ENCODE measurements at regions not wholly inside any gene's neighbourhood (a gene's known extent, or its start where the extent isn't known, plus 50 kb on each side); places are given as distances from the start of the nearest gene placed in this dataset.

- Histone ChIP-seq H3K27ac (ENCODE audit: extremely low read depth, low read depth, low read length) (no peak overlapping the region), H3K4me3 (ENCODE audit: low read depth, low read length) (no peak overlapping the region), H3K9me3 (ENCODE audit: control insufficient read depth, insufficient read depth, low read depth, low read length) (no peaks in the 10 kb centered on the region), H3K4me1 (ENCODE audit: control insufficient read depth, insufficient read depth, low read length) (no peaks in the 10 kb centered on the region), H3K36me3 (ENCODE audit: control insufficient read depth in 2 of 2, insufficient read depth in 1 of 2, low read length in 2 of 2) (no peaks in the 10 kb centered on the region)
- ChIA-PET POLR2A (no interaction called here), CTCF (no interaction called here)
- no peak for TF ChIP-seq ZXDB (tag by site-specific recombination; IDR thresholded peaks at IDR 0.05)
- TF ChIP-seq ZNF394 (tag by site-specific recombination; IDR thresholded peaks at IDR 0.05; ENCODE audit: borderline replicate concordance), result no peak
- no peak for TF ChIP-seq ZNF239 (tag by site-specific recombination; IDR thresholded peaks at IDR 0.05)
- no peak for TF ChIP-seq YY2 (tag by site-specific recombination; IDR thresholded peaks at IDR 0.05)
- TF ChIP-seq ZNF791 (tag by site-specific recombination; IDR thresholded peaks at IDR 0.05), result no peak
- no peak for TF ChIP-seq ELK4 (IDR thresholded peaks at IDR 0.05; ENCODE audit: borderline replicate concordance, low read depth, low read length)
Observed at GRCh38 chr4:136562834-136563233, 969.5 kb downstream of the PCDH18 start.

DNA sequence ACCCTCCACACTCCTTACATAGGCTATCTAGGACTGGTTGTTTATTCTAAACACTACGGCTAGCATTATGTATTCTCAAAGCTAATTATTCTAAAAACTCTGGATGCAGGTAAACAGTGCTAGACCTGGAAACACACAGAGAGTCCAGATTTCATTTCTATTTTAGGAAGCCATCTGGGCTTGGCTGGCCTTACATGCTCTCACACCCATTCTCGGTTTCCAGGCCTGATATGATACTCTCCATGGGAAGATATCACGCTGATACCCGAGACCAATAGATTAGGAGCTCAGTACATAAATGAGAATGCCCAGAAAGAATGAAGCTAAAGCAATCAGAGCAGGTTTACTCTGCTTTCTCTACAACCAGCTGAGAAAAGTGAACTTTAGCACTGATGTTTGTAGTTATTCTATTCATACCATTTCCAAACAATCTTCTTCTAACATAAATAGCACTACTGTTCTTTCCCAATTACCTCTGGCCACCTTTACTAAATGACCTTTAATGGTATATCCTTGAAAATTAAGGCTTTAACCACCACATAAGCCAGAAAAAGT lies 973.3 kb downstream of the PCDH18 start:
- H3K36me3 ChIP-seq (ENCODE audit: control insufficient read depth in 2 of 2, insufficient read depth in 1 of 2, low read length in 2 of 2), result no peaks in the 10 kb centered on the region
- H3K27ac ChIP-seq (ENCODE audit: extremely low read depth, low read depth, low read length), result no peak overlapping the region
- TF ChIP-seq ZNF302 (tag by site-specific recombination; IDR thresholded peaks at IDR 0.05; ENCODE audit: low read depth) (no peak), SP3 (tag by site-specific recombination; IDR thresholded peaks at IDR 0.05) (no peak), ZNF549 (tag by site-specific recombination; IDR thresholded peaks at IDR 0.05) (no peak), ZNF76 (tag by site-specific recombination; IDR thresholded peaks at IDR 0.05; ENCODE audit: borderline replicate concordance, low read depth) (no peak), ZNF654 (tag by site-specific recombination; IDR thresholded peaks at IDR 0.05; ENCODE audit: low read depth) (no peak), ZBTB44 (tag by site-specific recombination; IDR thresholded peaks at IDR 0.05) (no peak), ZNF843 (tag by site-specific recombination; IDR thresholded peaks at IDR 0.05) (no peak)
- TF ChIP-seq, protein P1, sequence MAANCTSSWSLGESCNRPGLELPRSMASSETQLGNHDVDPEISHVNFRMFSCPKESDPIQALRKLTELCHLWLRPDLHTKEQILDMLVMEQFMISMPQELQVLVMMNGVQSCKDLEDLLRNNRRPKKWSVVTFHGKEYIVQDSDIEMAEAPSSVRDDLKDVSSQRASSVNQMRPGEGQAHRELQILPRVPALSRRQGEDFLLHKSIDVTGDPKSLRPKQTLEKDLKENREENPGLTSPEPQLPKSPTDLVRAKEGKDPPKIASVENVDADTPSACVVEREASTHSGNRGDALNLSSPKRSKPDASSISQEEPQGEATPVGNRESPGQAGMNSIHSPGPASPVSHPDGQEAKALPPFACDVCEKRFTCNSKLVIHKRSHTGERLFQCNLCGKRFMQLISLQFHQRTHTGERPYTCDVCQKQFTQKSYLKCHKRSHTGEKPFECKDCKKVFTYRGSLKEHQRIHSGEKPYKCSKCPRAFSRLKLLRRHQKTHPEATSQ (tag by site-specific recombination; IDR thresholded peaks at IDR 0.05), result no peak
- no peaks in the 10 kb centered on the region for H3K9me3 ChIP-seq (ENCODE audit: control insufficient read depth, insufficient read depth, low read depth, low read length)
- no peak overlapping the region for H3K4me3 ChIP-seq (ENCODE audit: low read depth, low read length)
- ChIA-PET POLR2A (no interaction called here), CTCF (no interaction called here)
- H3K4me1 ChIP-seq (ENCODE audit: control insufficient read depth, insufficient read depth, low read length), result no peaks in the 10 kb centered on the region

DNA sequence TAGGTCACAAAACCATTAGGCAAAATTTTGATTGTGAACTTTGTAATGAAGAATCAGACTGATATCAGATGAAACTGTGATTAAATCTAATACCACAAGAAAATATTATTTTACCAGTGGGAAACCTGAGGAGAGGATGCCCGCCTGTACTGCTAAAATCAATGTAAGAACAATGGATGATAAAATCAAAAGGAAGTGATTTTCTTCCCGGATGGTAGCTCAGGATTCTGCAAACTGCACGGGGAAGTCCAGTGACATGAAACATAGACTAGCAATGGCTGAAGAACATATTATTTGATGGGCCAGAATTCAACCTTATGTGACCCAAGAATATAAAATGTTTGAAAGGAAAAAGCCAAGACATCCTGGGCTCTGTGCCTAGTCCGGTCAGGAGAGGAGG lies 974.9 kb downstream of the PCDH18 start:
- no peaks in the 10 kb centered on the region for H3K9me3 ChIP-seq (ENCODE audit: control insufficient read depth, insufficient read depth, low read depth, low read length)
- TF ChIP-seq ZNF2 (tag by site-specific recombination; IDR thresholded peaks at IDR 0.05), result no peak
- no peak for TF ChIP-seq PBX3 (CRISPR knock-in tag; IDR thresholded peaks at IDR 0.05)
- no peak for TF ChIP-seq ZFP69B (tag by site-specific recombination; IDR thresholded peaks at IDR 0.05)
- TF ChIP-seq, protein P2, sequence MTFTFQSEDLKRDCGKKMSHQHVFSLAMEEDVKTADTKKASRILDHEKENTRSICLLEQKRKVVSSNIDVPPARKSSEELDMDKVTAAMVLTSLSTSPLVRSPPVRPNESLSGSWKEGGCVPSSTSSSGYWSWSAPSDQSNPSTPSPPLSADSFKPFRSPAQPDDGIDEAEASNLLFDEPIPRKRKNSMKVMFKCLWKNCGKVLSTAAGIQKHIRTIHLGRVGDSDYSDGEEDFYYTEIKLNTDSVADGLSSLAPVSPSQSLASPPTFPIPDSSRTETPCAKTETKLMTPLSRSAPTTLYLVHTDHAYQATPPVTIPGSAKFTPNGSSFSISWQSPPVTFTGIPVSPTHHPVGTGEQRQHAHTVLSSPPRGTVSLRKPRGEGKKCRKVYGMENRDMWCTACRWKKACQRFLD (tag by site-specific recombination; IDR thresholded peaks at IDR 0.05), result no peak
- no peak for TF ChIP-seq ZNF639 (tag by site-specific recombination; IDR thresholded peaks at IDR 0.05)
- TF ChIP-seq ZNF621 (tag by site-specific recombination; IDR thresholded peaks at IDR 0.05), result no peak
- TF ChIP-seq ZNF830 (tag by site-specific recombination; IDR thresholded peaks at IDR 0.05; ENCODE audit: low read depth), result no peak

More for the DNA sequence above, 974.9 kb downstream of the PCDH18 start:
- POLR2A ChIA-PET, result no interaction called here
- no peak overlapping the region for H3K4me3 ChIP-seq (ENCODE audit: low read depth, low read length)
- H3K27ac ChIP-seq (ENCODE audit: extremely low read depth, low read depth, low read length), result no peak overlapping the region
- CTCF ChIA-PET, result no interaction called here
- no peaks in the 10 kb centered on the region for H3K36me3 ChIP-seq (ENCODE audit: control insufficient read depth in 2 of 2, insufficient read depth in 1 of 2, low read length in 2 of 2)
- H3K4me1 ChIP-seq (ENCODE audit: control insufficient read depth, insufficient read depth, low read length), result no peaks in the 10 kb centered on the region
